ENCODE measurements at regions not wholly inside any gene's neighbourhood (a gene's known extent, or its start where the extent isn't known, plus 50 kb on each side); places are given as distances from the start of the nearest gene placed in this dataset.
"Not testable (repeated sequence)": the region's sequence is repeated elsewhere in the genome, so short reads cannot be mapped to it uniquely, and the experiment has no call there.

GRCh38 chr4:120557372-120557771 is 365.2 kb downstream of the PRDM5 start:
- in situ Hi-C loops (cut with HindIII; ENCODE audit: low sequenced_read_pairs), result no loop called here
- H3K4me3 ChIP-seq (ENCODE audit: low read depth, low read length), result no peak overlapping the region
- TF ChIP-seq CTCF (IDR thresholded peaks at IDR 0.05; ENCODE audit: low read depth, low read length), result no peak
- no peak for DNase-seq (ENCODE audit: low read depth, low spot score)

GRCh38 chr4:120555058-120555457 is 367.5 kb downstream of the PRDM5 start:
- no peak for DNase-seq (ENCODE audit: low read depth, low spot score)
- no peak for TF ChIP-seq CTCF (IDR thresholded peaks at IDR 0.05; ENCODE audit: low read depth, low read length)
- in situ Hi-C loops (cut with HindIII; ENCODE audit: low sequenced_read_pairs), result no loop called here
- no peak overlapping the region for H3K4me3 ChIP-seq (ENCODE audit: low read depth, low read length)

GRCh38 chr4:120554086-120554485 is 368.4 kb downstream of the PRDM5 start:
- H3K4me3 ChIP-seq (ENCODE audit: low read depth, low read length), result no peak overlapping the region
- in situ Hi-C loops (cut with HindIII; ENCODE audit: low sequenced_read_pairs), result no loop called here
- no peak for TF ChIP-seq CTCF (IDR thresholded peaks at IDR 0.05; ENCODE audit: low read depth, low read length)
- DNase-seq (ENCODE audit: low read depth, low spot score), result no peak

GRCh38 chr4:120550624-120551220 is 371.8 kb downstream of the PRDM5 start:
- in situ Hi-C loops (cut with HindIII; ENCODE audit: low sequenced_read_pairs); H3K4me3 ChIP-seq (ENCODE audit: low read depth, low read length); DNase-seq (ENCODE audit: low read depth, low spot score): not testable (repeated sequence)

GRCh38 chr4:120549011-120549570 is 373.4 kb downstream of the PRDM5 start:
- no peak overlapping the region for H3K4me3 ChIP-seq (ENCODE audit: low read depth, low read length)
- DNase-seq (ENCODE audit: low read depth, low spot score), result no peak
- no peak for TF ChIP-seq CTCF (IDR thresholded peaks at IDR 0.05; ENCODE audit: low read depth, low read length)
- in situ Hi-C loops (cut with HindIII; ENCODE audit: low sequenced_read_pairs), result no loop called here

- in situ Hi-C loops (cut with HindIII; ENCODE audit: low sequenced_read_pairs), result no loop called here
Measured at GRCh38 chr4:120545391-120545790, 377.1 kb downstream of the PRDM5 start.

More at GRCh38 chr4:120545391-120545790, 377.1 kb downstream of the PRDM5 start:
- no peak for TF ChIP-seq CTCF (IDR thresholded peaks at IDR 0.05; ENCODE audit: low read depth, low read length)
- no peak overlapping the region for H3K4me3 ChIP-seq (ENCODE audit: low read depth, low read length)
- DNase-seq (ENCODE audit: low read depth, low spot score), result no peak
